HG03469 (cell line): ENCODE measurements at regions not wholly inside any gene's neighbourhood (a gene's known extent, or its start where the extent isn't known, plus 50 kb on each side); places are given as distances from the start of the nearest gene placed in this dataset.
"Not testable (repeated sequence)": the region's sequence is repeated elsewhere in the genome, so short reads cannot be mapped to it uniquely, and the experiment has no call there.

Source experiments
- ATAC-seq: cut with Tn5 transposase; IDR thresholded peaks from one replicate; pipeline ENCODE4 v1.9.1; 2021; ENCODE audit warnings: mild to moderate bottlenecking, moderate library complexity, moderate number of reproducible peaks; ENCODE audit not compliant: unreplicated experiment

GRCh38 chr9:6160579-6160978 lies 55.0 kb upstream of the IL33 start:
- no peak for ATAC-seq

- no peak for ATAC-seq
Measured at GRCh38 chr9:6153425-6153824, 62.2 kb upstream of the IL33 start.

GRCh38 chr9:6152788-6153187 lies 62.8 kb upstream of the IL33 start:
- ATAC-seq = no peak

GRCh38 chr9:6150483-6150882 lies 65.1 kb upstream of the IL33 start:
- no peak for ATAC-seq

- ATAC-seq = no peak
Measured at GRCh38 chr9:6149315-6149714, 66.3 kb upstream of the IL33 start.

GRCh38 chr9:6147846-6148245 lies 67.8 kb upstream of the IL33 start:
- ATAC-seq = no peak

- no peak for ATAC-seq
Measured at GRCh38 chr9:6144947-6145346, 70.7 kb upstream of the IL33 start.

DNA sequence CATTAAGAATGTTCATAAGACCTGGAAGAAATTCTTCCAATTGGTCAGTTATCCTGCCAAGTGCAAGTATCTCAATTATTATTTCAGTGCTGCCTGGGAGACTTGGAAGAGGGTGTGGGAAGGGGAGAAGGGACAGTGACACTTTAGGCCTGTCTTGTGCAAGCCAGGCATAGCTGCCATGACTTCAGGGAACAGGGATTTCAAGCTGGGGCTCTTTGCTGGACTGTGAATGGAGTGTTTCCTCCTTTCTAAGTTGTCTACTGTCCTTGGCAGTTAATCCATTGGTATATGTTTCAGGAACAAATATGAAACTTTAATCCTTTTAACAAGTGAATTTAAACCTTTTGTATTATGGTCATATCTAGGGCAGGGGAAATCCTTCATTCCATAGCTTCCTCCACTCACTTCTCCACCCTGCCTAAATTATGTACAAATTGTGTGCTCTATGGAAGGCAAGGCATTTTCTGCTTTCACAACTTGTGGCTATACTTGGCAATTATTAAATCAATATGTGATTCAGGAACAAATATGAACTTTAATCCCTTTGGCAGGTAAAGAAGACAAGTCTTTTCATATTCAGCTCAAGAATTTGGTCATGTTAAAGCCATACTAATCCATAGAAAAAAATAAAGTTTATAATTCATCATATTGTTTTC lies 72.7 kb upstream of the IL33 start:
- no peak for ATAC-seq

DNA sequence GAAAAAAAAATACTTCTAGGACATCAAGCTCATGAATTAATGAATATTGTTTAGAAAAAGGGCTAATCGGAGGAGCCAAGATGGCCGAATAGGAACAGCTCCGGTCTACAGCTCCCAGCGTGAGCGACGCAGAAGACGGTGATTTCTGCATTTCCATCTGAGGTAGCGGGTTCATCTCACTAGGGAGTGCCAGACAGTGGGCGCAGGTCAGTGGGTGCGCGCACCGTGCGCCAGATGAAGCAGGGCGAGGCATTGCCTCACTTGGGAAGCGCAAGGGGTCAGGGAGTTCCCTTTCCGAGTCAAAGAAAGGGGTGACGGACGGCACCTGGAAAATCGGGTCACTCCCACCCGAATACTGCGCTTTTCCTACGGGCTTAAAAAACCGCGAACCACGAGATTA lies 79.8 kb upstream of the IL33 start:
- not testable (repeated sequence) for ATAC-seq

DNA sequence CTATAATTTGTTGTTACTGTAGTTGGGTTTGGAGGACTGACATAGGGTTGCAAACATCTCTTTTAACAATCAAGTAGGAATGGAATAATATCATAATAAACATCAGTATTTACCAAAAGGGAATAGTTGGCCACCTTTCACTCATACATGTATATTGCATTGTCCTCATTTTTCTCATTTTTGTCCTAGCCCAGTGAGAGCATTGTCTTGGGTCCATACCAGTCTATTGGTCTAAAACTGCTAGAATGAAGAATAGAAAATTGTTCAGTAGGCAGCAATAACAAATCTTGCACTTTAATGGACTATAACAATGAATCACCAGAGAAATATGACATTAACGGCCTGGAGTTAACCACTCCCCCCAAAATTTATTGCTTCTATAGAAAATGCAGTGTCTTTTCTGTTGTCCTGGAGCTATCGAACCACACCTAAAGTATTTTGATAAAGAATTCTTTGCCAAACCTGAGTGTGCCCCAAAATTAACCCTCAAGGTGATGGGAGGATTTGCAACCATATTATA lies 80.9 kb upstream of the IL33 start:
- no peak for ATAC-seq

DNA sequence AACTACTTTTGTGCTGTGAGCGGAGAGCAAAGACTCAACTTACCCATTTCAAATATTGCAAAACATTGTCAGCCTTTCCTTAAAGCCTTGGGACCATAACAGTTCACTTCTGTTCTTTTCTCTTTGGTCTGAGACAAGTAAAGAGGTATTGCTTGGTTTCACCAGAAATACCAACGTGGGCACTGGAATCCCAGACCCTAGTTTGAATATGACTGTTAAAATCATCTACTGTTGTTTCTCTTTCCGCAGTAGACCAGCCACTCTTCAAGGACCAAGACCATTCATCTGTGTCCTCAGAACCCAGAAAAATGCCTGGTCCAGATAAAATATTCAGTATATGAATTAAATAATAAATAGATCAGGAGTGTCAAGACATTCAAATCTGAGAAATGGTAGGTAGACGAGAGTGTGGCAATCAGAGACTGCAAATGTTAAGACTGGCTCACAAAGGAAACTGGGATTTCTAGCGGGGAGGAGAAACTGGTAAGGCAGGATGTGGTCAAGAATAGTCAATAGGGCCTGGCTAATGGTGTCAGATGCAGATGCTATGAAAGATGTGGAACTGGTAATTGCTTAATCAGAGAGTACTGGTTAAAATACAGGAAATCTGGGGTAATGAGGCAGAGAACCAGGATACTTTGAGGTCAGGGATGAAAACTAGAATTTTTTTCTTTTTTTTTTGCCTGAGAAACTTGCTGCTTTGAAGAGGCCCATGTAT lies 82.1 kb upstream of the IL33 start:
- peak; percentile 68 for ATAC-seq

- ATAC-seq = no peak
Measured at GRCh38 chr9:6132650-6133049, 83.0 kb upstream of the IL33 start.

DNA sequence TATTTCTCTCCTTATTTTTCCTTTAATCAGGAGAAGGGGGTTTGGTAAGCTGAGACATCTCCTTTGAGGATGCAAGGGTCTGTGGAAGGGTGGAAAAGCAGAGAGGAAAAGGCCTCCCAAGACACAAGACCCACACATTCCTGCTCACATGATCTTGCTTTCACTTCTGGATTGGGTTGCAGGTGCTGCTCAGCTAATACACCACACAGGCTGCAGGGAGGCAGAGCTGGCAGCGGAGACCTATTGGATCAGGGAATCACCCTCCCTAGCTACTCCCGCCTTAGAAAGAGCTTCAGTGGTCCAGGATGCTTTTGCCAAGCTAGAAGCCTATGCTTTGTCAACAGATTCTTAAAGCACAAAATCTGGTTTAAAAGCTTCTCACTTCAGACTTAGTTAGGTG lies 87.6 kb upstream of the IL33 start:
- no peak for ATAC-seq

DNA sequence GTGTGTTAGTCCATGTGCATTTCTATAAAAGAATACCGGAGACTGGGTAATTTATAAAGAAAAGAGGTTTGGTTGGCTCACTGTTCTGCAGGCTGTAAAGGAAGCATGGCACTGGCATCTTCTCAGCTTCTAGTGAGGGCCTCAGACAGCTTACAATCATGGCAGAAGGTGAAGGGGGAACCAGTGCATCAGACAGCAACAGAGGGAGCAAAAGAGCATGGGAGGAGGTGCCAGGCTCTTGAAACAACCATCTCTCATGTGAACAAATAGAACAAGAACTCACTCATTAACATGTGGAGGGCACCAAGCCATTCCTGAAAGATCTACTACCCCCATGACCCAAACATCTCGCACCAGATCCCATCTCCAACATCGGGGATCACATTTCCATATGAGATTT lies 89.2 kb upstream of the IL33 start:
- no peak for ATAC-seq

GRCh38 chr9:6123416-6123815 lies 92.2 kb upstream of the IL33 start:
- ATAC-seq = no peak

- no peak for ATAC-seq
Measured at GRCh38 chr9:6121707-6122106, 93.9 kb upstream of the IL33 start.

GRCh38 chr9:6114424-6114823 lies 99.0 kb upstream of the RANBP6 start:
- ATAC-seq = no peak

DNA sequence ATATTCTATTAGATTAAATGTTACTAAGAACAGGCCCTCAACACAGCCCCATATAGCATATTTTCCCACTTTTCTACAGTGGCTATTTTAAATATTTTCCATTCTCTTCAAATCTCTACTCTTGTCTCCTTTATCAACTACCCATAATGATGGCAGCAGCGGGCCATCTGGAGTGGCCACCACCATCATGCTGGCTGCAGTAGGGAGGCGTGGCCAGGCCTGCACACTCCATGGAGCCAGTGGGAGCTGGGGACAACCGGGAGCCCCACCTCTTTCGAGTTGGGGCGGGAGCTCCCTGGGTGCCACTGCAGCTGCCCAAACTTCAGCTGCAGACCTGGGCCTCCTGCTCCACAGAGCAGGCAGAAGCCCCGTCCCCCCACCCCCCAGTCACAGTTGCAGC lies 98.4 kb upstream of the RANBP6 start:
- no peak for ATAC-seq

DNA sequence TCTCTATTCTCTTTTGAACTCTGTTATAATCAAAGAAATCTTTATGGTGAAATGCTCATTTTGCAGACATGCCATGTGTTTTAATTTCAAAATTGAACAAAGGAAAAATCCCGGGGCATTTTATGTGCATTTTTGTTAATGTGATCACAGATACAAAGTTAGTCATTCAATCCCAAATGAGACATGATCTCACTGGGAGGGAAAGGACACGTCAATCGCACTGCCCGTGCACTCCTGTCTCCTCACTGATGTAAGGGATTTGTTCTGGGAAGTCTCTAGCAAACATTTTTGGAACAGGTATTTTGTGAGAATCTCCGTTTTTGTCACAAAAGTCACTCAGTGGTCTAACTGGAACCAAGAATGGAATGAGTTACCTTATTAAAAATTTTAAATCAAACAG lies 97.9 kb upstream of the RANBP6 start:
- no peak for ATAC-seq

- no peak for ATAC-seq
Measured at GRCh38 chr9:6109986-6110385, 94.6 kb upstream of the RANBP6 start.

GRCh38 chr9:6109571-6109970 lies 94.1 kb upstream of the RANBP6 start:
- ATAC-seq = no peak

- no peak for ATAC-seq
Measured at GRCh38 chr9:6106711-6107339, 91.4 kb upstream of the RANBP6 start.
